MM.1S (cell line): ENCODE measurements at regions not wholly inside any gene's neighbourhood (a gene's known extent, or its start where the extent isn't known, plus 50 kb on each side); places are given as distances from the start of the nearest gene placed in this dataset.

Source experiments
- DNase-seq: peaks from one replicate; pipeline ENCODE4 v3.0.0-alpha.2; 2015
- H2AFZ ChIP-seq: fragments of 300-600 bp; sonication (generic); 2 replicates; pipeline ENCODE4 v1.6.0; 2016; ENCODE audit warnings: antibody characterized with exemption, low read length
- H3F3A ChIP-seq: fragments of 300-600 bp; sonication (generic); 2 replicates; pipeline ENCODE4 v1.6.1; 2016; ENCODE audit warnings: mild to moderate bottlenecking, antibody characterized with exemption, low read length, moderate library complexity, mixed read lengths; ENCODE audit not compliant: insufficient read depth
- H3K27ac ChIP-seq: fragments of 300-600 bp; sonication (generic); 2 replicates; pipeline ENCODE4 v1.5.1; 2016; ENCODE audit warnings: mild to moderate bottlenecking, low read length
- H3K27me3 ChIP-seq: fragments of 300-600 bp; sonication (generic); replicated peaks from 2 replicates; pipeline ENCODE4 v1.6.0; 2016; ENCODE audit warnings: low read length; ENCODE audit not compliant: insufficient read depth
- H3K36me3 ChIP-seq: fragments of 300-600 bp; sonication (generic); replicated peaks from 2 replicates; pipeline ENCODE4 v1.6.1; 2016; ENCODE audit warnings: mild to moderate bottlenecking, low read length, mixed read lengths; ENCODE audit not compliant: insufficient read depth
- H3K4me1 ChIP-seq: fragments of 300-600 bp; sonication (generic); 2 replicates; pipeline ENCODE4 v1.6.1; 2016; ENCODE audit warnings: low read length, mixed read lengths
- H3K4me2 ChIP-seq: fragments of 300-600 bp; sonication (generic); 2 replicates; pipeline ENCODE4 v1.6.0; 2016; ENCODE audit warnings: low read depth, low read length
- H3K4me3 ChIP-seq: fragments of 300-600 bp; sonication (generic); 2 replicates; pipeline ENCODE4 v1.5.1; 2016; ENCODE audit warnings: low read length, mixed read lengths
- H3K79me2 ChIP-seq: fragments of 300-600 bp; sonication (generic); 2 replicates; pipeline ENCODE4 v1.6.1; 2016; ENCODE audit warnings: mixed run types, low read length, mixed read lengths
- H3K9ac ChIP-seq: fragments of 300-600 bp; sonication (generic); 2 replicates; pipeline ENCODE4 v1.6.1; 2016; ENCODE audit warnings: low read length, mixed read lengths
- H3K9me2 ChIP-seq: fragments of 300-600 bp; sonication (generic); replicated peaks from 2 replicates; pipeline ENCODE4 v1.6.1; 2016; ENCODE audit warnings: mild to moderate bottlenecking, low read length, mixed read lengths; ENCODE audit not compliant: insufficient read depth
- H3K9me3 ChIP-seq: fragments of 300-600 bp; sonication (generic); replicated peaks from 2 replicates; pipeline ENCODE4 v1.6.1; 2016; ENCODE audit warnings: mild to moderate bottlenecking, low read length, mixed read lengths; ENCODE audit not compliant: insufficient read depth
- H4K20me1 ChIP-seq: fragments of 300-600 bp; sonication (generic); 2 replicates; pipeline ENCODE4 v1.6.1; 2016; ENCODE audit warnings: mild to moderate bottlenecking, low read length, moderate library complexity, mixed read lengths; ENCODE audit not compliant: insufficient read depth
- EZH2 ChIP-seq: fragments of 300-600 bp; sonication (generic); optimal IDR thresholded peaks from 2 replicates; pipeline ENCODE3; 2017; ENCODE audit warnings: low read depth, mild to moderate bottlenecking, antibody characterized with exemption, low read length, mixed read lengths
- EZH2phosphoT487 ChIP-seq: fragments of 300-600 bp; sonication (generic); IDR thresholded peaks from 2 replicates; pipeline ENCODE4 v1.6.1; 2018; ENCODE audit warnings: antibody characterized with exemption, low read length
- TF ChIP-seq, protein P1 (sequence below): fragments of 300-600 bp; sonication (generic); IDR thresholded peaks from 2 replicates; pipeline ENCODE4 v1.5.1; 2016; ENCODE audit warnings: antibody characterized with exemption, low read length, mixed read lengths

DNA sequence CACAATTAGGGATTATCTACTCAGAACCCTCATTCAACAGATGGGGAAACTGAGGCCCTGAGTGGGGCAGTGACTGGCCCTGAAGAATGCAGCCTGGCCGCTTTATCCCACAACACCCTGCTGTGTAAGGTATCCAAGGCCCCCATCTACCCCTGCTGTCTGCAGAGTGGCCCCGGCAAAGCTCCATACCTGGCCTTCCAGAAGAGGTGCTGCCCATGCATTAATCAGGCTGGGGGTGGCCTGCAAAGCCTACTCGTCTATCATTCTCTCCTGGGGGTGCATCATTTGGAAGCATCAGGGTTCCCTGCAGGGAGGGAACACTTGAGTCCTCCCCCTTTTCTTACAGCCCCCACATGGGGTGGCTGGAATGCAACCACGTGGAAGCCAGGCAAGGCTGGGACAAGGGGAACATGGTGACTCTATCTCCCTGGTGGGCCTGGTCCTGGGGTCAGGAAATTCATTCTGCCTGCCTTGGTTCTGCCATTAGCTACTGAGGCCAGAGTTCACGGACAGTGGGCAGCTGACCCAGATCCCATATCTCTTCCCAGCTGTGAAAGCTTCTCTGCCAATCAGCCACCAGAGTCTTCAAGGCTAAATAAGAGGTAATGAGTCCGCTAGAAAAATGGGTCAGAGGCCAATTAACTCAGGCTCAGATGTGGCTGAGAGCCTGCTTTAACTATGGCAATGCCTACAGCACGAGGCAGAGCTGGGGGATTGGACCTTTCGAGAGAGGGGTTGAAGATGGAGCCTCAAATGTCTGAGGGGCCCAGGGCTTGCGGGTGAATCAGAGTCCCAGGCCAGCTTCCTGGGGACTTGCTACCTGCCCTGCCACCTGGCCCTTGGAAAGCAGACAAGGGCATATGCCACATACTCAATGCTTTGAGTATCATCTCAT lies 72.3 kb upstream of the TOX2 start:
- no peak overlapping the region for H3K4me2 ChIP-seq
- H3K79me2 ChIP-seq = no peaks in the 10 kb centered on the region
- H3F3A ChIP-seq = peaks cover 25% of the 10 kb centered on the region
- H3K9ac ChIP-seq = no peak overlapping the region
- H3K9me3 ChIP-seq = no peaks in the 10 kb centered on the region
- no peak overlapping the region for H3K4me3 ChIP-seq
- no peak overlapping the region for H2AFZ ChIP-seq
- peaks cover 58% of the 10 kb centered on the region for H3K4me1 ChIP-seq
- TF ChIP-seq, protein P1, sequence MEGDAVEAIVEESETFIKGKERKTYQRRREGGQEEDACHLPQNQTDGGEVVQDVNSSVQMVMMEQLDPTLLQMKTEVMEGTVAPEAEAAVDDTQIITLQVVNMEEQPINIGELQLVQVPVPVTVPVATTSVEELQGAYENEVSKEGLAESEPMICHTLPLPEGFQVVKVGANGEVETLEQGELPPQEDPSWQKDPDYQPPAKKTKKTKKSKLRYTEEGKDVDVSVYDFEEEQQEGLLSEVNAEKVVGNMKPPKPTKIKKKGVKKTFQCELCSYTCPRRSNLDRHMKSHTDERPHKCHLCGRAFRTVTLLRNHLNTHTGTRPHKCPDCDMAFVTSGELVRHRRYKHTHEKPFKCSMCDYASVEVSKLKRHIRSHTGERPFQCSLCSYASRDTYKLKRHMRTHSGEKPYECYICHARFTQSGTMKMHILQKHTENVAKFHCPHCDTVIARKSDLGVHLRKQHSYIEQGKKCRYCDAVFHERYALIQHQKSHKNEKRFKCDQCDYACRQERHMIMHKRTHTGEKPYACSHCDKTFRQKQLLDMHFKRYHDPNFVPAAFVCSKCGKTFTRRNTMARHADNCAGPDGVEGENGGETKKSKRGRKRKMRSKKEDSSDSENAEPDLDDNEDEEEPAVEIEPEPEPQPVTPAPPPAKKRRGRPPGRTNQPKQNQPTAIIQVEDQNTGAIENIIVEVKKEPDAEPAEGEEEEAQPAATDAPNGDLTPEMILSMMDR = no peak
- no peak for TF ChIP-seq EZH2
- TF ChIP-seq EZH2phosphoT487 = no peak
- H3K27me3 ChIP-seq = no peaks in the 10 kb centered on the region
- H3K36me3 ChIP-seq = no peaks in the 10 kb centered on the region
- no peaks in the 10 kb centered on the region for H4K20me1 ChIP-seq
- no peak for DNase-seq
- peak overlapping the region; percentile 53; the same call in 1 of the 2 replicates for H3K27ac ChIP-seq
- no peaks in the 10 kb centered on the region for H3K9me2 ChIP-seq

DNA sequence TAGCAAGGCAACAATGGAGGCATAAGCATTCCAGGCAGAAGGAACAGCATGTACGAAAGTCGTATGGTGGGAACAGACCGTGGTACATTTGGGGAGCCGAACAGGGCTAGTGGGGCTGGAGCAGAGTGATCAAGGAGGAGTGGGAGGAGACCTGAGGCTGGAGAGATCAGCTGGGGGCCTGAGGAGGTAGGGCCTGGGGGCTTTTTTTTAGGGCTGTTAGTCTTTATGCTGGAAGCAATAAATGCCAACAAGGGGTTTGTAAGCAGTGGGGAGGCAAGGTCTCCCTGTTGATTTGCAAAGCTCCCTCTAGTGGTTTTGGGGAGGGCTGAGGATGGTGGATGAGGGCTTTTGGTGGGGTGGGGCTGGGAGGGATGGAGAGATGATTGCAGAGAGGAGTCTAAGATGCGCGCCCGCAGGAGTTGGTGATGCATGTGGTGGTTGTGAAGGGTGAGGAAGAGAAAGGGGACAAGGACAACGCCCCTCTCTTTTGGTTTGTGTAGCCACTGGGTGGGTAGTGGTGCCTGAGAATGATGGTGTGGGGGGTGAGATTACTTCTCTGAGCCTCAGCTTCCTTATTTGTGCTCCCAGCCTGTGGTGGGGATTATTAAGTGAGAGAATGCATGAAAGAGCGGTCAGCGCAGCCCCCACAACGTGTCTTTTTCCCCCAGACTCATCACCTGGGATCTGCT lies 74.1 kb upstream of the TOX2 start:
- Histone ChIP-seq H3K9ac (no peak overlapping the region), H3K4me2 (no peak overlapping the region), H3K36me3 (no peaks in the 10 kb centered on the region), H3K9me3 (no peaks in the 10 kb centered on the region), H3K27ac (no peak overlapping the region), H3K79me2 (no peaks in the 10 kb centered on the region), H3F3A (peaks cover 20% of the 10 kb centered on the region), H3K4me1 (peaks cover 44% of the 10 kb centered on the region), H2AFZ (no peak overlapping the region), H3K27me3 (no peaks in the 10 kb centered on the region), H3K9me2 (no peaks in the 10 kb centered on the region), H3K4me3 (no peak overlapping the region), H4K20me1 (no peaks in the 10 kb centered on the region)
- TF ChIP-seq EZH2phosphoT487 = no peak
- TF ChIP-seq, protein P1 = peak; percentile 30; the same call in 1 of the 2 replicates
- peak; percentile 29 for DNase-seq

DNA sequence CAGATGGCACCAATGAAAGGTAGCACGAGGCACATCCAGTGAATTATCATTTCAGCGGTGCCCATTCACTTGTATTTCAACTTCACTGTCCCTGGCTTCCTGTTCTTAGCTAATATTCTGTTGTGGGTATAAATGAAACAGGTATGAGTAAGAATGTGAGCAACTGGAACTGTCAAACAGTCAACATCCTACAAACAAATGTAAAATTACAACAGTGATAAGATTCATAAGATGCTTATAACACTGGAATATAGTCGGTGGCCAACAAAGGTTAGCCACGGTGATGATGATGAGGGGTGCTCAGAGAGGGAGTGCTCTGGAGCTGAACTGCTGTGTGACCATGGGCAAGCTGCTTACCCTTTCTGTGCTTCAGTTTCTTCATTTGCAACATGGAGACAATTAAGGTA lies 74.9 kb upstream of the TOX2 start:
- Histone ChIP-seq H3K4me3 (no peak overlapping the region), H3K4me1 (peaks cover 37% of the 10 kb centered on the region), H3K4me2 (no peak overlapping the region), H3K27me3 (no peaks in the 10 kb centered on the region), H3K36me3 (no peaks in the 10 kb centered on the region), H3K9me2 (no peaks in the 10 kb centered on the region), H3K9ac (no peak overlapping the region), H3K79me2 (no peaks in the 10 kb centered on the region), H3K9me3 (no peaks in the 10 kb centered on the region), H4K20me1 (no peaks in the 10 kb centered on the region), H2AFZ (no peak overlapping the region), H3F3A (peaks cover 13% of the 10 kb centered on the region), H3K27ac (no peak overlapping the region)
- no peak for TF ChIP-seq EZH2
- TF ChIP-seq, protein P1 = no peak
- TF ChIP-seq EZH2phosphoT487 = no peak
- DNase-seq = peak; percentile 17
